HG02852 (cell line): ENCODE measurements at regions not wholly inside any gene's neighbourhood (a gene's known extent, or its start where the extent isn't known, plus 50 kb on each side); places are given as distances from the start of the nearest gene placed in this dataset.
"Not testable (repeated sequence)": the region's sequence is repeated elsewhere in the genome, so short reads cannot be mapped to it uniquely, and the experiment has no call there.

Source experiments
- ATAC-seq: cut with Tn5 transposase; IDR thresholded peaks from one replicate; pipeline ENCODE4 v1.9.1; 2021; ENCODE audit warnings: mild to moderate bottlenecking, moderate library complexity; ENCODE audit not compliant: unreplicated experiment

DNA sequence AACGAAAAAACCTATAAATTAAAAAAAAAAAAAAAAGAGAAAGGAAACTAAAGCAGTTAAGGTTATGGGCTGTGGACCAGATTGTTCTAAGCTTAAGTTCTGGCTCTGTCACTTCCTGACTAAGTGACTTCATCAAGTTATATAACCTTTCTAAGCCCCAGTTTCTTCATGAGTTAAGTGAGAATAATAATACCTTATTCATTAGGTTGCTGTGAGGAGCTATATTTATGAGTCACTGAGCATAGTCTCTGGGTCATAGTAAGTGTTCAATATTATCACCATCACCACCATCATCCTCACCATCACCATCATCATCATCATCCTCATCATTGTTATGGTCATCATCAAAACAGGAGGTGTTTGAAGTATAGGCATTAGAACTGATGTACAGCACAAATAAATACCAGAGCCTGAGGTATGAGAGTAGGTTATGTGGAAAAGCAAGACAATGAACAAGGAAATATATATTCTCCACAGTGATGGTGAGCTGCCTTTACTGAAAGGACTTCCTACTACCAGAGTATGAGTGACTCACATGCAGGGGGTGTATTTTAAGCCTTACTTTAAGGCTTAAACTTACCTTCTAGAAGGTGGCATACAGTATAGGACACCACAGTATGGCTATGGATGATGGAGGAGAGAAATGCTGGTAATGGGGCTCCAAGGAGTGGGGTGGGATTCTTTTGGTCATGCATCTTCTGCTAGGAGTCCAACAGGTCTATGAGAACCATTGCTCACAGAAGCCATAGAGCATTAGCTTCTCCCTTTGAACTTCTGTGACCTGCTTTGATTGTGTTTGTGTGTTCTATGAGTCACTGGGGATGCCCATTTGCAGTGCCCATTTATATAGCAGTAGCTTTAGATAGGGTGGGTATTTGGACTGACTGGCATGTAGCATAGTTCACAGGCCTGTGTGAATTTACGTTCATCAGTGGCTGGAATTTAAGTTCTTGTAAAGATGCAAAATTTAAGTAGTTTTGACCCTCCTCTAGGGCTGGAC, 104.4 kb downstream of the KLF5 start:
- no peak for ATAC-seq

DNA sequence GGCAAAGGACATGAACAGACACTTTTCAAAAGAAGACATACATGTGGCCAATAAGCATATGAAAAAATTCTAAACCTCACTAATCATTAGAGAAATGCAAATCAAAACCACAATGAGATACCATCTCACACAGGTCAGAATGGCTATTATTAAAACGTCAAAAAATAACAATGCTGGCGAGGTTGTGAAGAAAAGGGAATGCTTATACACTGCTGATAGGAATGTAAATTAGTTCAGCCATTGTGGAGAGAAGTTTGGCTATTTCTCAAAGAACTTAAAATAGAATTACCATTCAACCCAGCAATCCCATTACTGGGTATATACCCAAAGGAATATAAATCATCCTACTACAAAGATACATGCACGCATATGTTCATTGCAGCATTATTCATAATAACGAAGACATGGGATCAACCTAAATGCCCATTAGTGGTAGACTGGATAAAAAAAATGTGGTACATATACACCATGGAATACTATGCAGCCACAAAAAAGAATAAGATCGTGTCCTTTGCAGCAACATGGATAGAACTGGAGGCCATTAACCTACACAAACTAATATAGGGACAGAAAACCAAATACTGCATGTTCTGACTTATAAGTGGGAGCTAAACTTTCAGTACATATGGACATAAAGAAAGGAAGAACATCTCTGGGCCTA, 101.7 kb downstream of the KLF5 start:
- not testable (repeated sequence) for ATAC-seq

DNA sequence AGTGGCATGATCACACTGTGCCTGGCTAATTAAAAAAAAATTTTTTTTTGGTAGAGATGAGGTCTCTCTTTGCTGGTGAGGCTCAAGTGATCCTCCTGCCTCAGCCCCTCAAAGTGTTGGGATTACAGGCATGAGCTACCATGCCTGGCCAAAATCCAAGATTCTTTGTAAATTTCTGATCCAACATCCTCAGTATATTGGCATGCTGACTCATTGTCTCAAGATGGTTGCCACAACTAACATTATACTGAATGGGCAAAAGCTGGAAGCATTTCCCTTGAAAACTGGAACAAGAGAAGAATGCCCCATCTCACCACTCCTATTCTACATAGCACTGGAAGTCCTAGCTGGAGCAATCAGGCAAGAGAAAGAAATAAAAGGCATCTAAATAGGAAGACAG, 100.0 kb downstream of the KLF5 start:
- ATAC-seq = no peak

DNA sequence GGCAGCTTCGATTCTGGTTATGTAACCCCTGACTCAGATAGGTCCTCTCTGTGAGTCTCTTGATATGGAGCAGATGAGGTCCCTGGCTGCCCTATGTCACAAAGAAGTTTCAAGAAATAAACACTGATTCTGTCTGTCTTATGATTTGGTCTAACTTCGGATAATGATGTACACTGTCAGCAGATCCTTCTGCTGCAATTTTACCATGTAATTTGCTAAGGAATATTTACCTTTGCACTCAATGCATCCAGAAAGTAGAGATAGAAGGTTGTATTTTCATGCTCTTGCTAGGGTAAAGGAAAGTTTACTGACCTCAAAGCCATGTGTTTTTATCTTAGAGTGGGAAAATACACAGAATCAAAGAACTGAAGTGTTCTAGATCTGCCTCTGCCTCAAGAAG, 98.2 kb downstream of the KLF5 start:
- no peak for ATAC-seq

DNA sequence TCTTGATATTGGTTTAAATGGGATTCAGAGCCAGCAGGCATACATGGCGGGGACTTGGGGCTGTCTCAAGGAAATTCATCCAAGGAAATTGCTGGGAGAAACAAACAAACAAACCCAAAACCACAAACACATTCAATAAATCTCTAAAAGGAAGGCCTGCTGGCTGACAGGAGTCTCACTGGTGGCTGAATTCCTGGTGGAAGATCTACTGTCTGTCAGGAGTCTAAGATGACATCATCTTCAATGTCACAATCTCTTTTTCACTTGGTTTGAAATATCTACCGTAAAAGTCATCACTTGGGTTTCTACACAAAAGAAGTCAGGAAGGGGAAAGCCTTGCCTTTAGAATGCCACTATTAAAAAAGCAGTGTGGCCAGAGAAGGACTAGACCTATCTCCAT, 87.9 kb downstream of the KLF5 start:
- ATAC-seq = no peak

DNA sequence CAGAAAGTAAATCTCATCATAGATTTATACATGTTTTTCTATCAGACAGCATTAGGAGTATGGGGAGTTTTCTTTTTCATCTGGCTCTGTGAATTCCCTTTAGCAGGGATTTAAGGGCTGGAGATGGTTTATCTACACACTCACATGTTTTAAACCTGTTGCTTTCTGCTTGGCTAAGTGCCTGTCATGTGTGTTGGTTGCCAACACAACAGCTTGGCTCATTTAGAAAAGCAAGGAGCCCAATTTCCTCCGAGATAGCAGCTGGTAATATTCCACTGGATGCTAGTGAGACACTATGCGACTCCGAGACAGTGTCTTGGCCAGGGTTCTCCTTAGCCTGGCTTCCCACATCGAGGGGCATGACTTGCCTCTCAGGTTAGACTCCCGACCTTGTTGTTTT, 83.3 kb downstream of the KLF5 start:
- ATAC-seq = no peak

DNA sequence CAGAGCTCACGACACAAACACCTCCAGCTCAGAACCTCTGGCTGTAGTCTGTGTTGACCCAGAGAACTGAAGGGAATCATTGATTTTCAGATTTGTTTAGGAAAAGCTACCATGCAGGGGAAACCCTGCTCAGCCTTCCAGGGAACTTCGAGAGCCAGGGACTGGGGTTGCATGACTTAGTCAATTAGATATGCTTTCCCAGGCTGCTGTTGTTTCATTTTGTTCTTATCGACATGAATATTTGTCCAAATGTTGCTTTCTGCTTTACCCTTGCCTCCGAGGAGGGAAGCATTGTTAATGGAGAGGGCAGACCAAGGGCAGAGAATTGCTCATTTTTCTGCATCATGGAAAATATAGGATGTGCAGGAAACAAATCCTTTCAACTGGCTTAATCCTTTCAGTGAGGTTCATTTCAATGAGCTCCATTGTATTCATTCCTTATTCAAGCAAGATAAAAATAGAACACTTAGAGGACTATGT, 82.5 kb downstream of the KLF5 start:
- no peak for ATAC-seq

DNA sequence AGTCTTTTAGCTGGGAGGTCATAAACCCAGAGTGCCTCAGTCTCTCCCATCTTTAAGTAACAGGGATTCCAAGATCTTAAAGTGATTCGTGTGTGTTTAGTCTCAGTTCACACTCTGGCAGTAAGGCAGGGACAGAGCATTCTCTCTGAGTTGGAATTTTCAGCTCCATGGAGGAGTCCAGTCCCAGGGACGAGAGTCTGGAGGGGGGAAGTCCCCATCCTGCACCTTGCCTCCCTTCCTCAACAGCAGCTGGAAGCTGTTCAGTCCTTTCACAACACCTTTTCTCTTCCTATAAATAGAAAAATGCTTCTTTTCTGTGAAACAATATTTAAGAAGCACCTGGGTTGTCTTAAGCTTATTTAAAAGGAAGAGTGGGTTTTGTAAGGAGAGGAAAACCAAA, 82.0 kb downstream of the KLF5 start:
- ATAC-seq = no peak

DNA sequence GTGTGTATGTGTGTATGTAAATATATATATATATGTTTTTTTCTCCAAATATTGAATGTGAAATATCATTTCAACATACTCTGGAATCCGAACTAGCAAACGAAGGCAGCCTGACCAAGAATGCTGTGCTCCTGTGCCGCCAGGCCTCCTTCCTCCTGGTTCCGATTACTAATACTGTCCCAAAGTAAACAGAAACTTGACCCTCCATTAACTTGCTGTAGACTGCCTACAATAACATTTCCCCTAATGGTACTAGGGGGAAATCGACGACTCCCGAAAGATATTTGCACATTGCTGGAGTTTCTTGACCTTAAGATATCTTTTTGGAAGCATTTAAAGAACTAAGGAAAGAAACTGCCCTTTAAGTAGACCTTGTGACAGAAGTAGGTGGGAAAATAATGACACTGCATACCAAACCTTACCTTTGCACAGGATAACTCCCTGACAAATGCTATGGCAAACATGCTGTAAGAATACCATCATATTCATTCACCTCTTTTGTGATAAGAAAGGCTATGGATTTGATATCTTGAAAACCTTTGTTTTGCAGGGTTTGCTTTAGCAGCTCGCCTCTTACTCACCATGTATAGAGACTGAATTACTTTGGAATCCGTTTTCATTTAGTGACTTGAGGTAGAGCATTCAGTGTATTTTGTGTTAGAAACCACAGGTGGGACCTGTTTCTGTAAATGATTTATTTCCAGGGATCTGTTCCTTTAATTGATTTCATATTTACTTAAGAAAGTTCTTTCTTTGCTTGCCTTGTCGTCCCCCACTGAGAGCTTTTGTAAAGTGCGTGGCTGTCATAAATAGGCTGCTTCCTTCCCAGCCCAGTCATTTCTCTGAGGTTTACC, 80.1 kb downstream of the KLF5 start:
- no peak for ATAC-seq

DNA sequence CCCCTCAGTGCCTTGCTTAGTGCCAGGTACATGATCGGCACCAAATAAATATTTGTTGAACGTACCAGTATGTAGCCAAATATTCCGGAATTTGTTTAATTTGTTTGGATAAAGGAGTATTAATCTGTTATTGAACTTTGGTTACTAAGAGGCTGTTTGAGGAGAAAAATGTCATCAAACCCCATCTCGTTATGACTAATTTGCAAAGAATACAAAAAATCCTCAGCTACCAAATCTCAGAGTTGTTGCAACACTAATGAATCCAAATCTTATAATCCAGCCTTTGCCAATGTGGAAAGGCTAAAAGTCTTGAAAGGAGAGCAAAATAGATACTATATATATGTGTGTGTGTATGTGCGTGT, 79.5 kb downstream of the KLF5 start:
- no peak for ATAC-seq

DNA sequence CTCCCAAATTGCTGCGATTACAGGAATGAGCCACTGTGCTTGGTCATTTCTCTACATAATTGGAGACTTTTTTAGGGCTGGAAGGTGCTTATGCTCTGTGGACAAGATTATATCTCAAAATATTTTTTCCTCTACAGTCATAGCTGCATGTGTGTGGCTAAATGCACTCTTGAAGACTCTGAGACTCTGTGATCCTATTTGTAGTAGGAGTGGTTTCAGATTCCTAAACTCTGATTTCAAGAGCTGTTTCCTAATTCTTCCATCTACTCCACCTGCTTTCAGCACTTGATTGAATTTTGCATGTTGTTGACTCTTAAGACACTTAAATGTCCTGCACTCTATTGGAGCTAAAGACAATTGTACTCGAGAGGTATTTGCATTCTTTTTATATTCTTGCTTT, 78.0 kb downstream of the KLF5 start:
- no peak for ATAC-seq

DNA sequence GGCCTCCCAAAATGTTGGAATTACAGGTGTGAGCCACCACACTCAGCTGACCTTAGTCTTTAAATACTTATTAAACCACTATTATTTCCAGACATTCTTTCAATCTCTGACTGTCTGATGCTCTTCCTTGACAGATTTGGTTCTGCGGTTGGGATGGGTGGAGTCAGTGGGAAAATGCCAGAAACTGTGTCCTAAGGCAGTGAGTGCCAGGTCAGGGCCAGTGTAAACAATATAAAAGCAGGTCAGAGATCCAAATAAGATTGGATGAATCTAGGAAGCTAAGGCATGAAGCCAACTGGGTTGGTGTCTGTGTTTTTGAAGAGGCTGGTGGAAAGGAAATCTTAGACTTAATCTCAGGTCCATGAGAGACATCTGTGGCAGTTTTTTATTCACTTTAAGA, 74.7 kb downstream of the KLF5 start:
- no peak for ATAC-seq

DNA sequence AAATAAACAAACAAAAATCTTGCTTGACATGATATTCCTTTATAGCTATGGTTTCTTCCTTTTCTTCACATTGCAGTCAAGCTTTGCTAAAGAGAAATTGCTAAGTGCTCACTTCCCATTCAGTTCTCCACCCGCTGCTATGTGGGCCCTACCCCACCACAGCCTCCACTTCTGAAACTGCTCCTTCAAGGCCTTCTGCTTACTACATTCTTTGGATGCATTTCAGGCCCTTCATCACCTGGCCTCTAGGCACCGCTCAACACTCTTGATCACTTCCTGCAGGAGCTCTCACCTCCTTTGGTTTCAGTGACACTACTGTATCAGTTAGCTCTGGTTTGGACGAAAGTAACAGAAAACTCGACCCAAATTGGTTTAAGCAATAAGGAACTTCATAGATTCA, 72.4 kb downstream of the KLF5 start:
- no peak for ATAC-seq

DNA sequence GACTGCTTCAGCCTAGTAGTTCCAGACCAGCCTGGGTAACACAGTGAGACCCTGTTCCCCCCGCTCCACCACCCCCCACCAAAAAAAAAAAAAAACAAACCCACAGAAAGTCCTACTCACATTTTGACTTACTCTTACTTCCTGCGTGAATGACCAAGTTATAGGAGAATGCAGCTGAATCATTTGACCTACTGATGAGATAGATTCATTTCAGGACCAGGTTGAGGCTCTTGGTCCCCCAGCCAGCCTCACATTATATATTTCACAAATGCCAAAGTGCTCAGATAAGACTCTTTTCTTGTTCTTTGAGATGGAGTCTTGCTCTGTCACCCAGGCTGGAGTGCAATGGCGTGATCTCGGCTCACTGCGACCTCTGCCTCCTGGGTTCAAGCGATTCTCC, 70.2 kb downstream of the KLF5 start:
- no peak for ATAC-seq
